ENCODE measurements at regions not wholly inside any gene's neighbourhood (a gene's known extent, or its start where the extent isn't known, plus 50 kb on each side); places are given as distances from the start of the nearest gene placed in this dataset.

- H3K4me3 ChIP-seq = no peak overlapping the region
- no peaks in the 10 kb centered on the region for H3K9me3 ChIP-seq
- no peak overlapping the region for H3K27ac ChIP-seq
- no peaks in the 10 kb centered on the region for H3K4me1 ChIP-seq
- no peaks in the 10 kb centered on the region for H3K36me3 ChIP-seq
- peak; percentile 35 to 73 for TF ChIP-seq CTCF (IDR thresholded peaks at IDR 0.05)
- H3K27me3 ChIP-seq = no peaks in the 10 kb centered on the region
- no peak for DNase-seq (ENCODE audit: low spot score)
These were observed 1703.8 kb downstream of the MAT2B start for GRCh38 chr5:165209101-165209727.

- Histone ChIP-seq H3K36me3 (no peaks in the 10 kb centered on the region), H3K27me3 (no peaks in the 10 kb centered on the region), H3K9me3 (no peaks in the 10 kb centered on the region), H3K4me3 (no peak overlapping the region), H3K4me1 (no peaks in the 10 kb centered on the region), H3K27ac (no peak overlapping the region)
- TF ChIP-seq CTCF (IDR thresholded peaks at IDR 0.05) = no peak
- DNase-seq (ENCODE audit: low spot score) = no peak
These were observed 1719.1 kb downstream of the MAT2B start for GRCh38 chr5:165224366-165225045.

GRCh38 chr5:165227515-165227914, 1722.1 kb downstream of the MAT2B start:
- no peak for DNase-seq (ENCODE audit: low spot score)
- TF ChIP-seq CTCF (IDR thresholded peaks at IDR 0.05) = no peak
- H3K4me1 ChIP-seq = no peaks in the 10 kb centered on the region
- H3K27ac ChIP-seq = no peak overlapping the region
- H3K36me3 ChIP-seq = no peaks in the 10 kb centered on the region
- H3K27me3 ChIP-seq = no peaks in the 10 kb centered on the region
- H3K4me3 ChIP-seq = no peak overlapping the region
- no peaks in the 10 kb centered on the region for H3K9me3 ChIP-seq

GRCh38 chr5:165228184-165228583, 1722.8 kb downstream of the MAT2B start:
- H3K36me3 ChIP-seq = no peaks in the 10 kb centered on the region
- H3K27ac ChIP-seq = no peak overlapping the region
- no peak for TF ChIP-seq CTCF (IDR thresholded peaks at IDR 0.05)
- H3K4me3 ChIP-seq = no peak overlapping the region
- H3K9me3 ChIP-seq = no peaks in the 10 kb centered on the region
- H3K27me3 ChIP-seq = no peaks in the 10 kb centered on the region
- H3K4me1 ChIP-seq = no peaks in the 10 kb centered on the region
- DNase-seq (ENCODE audit: low spot score) = no peak

GRCh38 chr5:165231821-165232508, 1726.5 kb downstream of the MAT2B start:
- no peak for DNase-seq (ENCODE audit: low spot score)

More at GRCh38 chr5:165231821-165232508, 1726.5 kb downstream of the MAT2B start:
- Histone ChIP-seq H3K27ac (no peak overlapping the region), H3K27me3 (no peaks in the 10 kb centered on the region), H3K4me1 (no peaks in the 10 kb centered on the region), H3K4me3 (no peak overlapping the region), H3K9me3 (no peaks in the 10 kb centered on the region), H3K36me3 (no peaks in the 10 kb centered on the region)
- no peak for TF ChIP-seq CTCF (IDR thresholded peaks at IDR 0.05)
